GM18499 (cell line): ENCODE measurements at regions not wholly inside any gene's neighbourhood (a gene's known extent, or its start where the extent isn't known, plus 50 kb on each side); places are given as distances from the start of the nearest gene placed in this dataset.

Experiments used
- ATAC-seq: cut with Tn5 transposase; IDR thresholded peaks from one replicate; pipeline ENCODE4 v1.9.1; 2021; ENCODE audit warnings: moderate number of reproducible peaks; ENCODE audit not compliant: insufficient read depth, unreplicated experiment

DNA sequence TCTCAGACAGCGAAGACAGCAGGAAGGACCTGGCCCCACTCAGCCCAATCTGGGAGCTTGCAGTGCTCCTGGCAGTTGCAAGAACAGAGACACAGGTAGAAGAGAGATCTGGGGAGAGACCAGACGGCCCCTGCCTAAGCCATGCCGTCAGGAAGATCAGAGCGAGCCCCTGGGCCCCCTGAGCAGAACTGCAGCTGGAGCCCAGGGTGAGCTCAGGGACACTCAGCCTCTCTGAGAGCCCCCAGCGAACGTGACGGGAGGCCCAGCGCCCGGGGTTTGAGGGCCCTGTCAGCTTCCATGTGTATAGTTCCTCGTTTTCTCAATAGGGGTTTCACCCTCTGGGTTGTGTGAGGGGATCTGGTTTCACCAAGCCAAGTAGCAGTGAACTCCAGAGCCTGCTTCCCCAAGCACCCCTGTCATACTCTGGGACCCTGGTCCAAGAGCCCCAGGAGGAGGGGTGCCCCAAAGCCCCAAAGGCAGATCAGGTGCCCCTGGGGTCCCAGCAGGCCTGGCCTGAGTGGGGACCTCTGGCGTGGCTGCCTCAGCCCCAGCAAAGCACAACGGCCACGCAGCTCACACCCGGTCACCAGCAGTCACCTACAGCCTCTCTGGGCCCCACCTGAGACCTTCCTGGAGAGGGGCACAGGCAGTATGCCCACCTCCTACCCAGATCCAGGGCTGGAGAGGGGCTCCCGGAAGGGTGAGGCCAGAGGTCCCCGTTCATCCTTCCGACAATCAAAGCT is 431.3 kb upstream of the MYT1L start:
- ATAC-seq = no peak

DNA sequence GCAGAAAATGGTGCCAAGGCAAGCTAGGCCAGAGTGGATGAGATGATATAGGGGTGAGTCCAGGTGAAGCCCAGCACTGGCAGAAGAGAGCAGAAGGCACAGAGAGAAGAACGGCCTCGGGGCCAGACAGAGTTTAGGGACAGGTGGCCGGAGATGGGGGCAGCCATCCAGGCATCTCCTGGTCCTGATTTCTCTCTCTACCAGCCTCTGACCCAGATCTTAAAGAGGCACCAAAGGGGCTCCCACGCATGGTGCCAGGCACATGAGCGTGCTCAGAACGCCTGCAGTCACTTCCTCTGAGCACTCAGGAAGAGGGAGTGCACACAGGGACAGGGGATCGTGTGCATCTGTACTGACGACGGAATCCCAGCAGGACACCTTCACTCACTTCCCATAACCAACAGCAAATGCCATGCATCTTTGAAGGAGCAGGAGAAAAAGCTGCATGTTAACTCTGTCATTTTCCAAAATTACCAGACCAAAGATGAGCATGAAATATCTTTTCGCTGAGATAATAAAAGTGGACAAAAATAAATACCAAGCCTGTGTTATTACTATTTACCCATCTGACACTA is 427.8 kb upstream of the MYT1L start:
- ATAC-seq = no peak

DNA sequence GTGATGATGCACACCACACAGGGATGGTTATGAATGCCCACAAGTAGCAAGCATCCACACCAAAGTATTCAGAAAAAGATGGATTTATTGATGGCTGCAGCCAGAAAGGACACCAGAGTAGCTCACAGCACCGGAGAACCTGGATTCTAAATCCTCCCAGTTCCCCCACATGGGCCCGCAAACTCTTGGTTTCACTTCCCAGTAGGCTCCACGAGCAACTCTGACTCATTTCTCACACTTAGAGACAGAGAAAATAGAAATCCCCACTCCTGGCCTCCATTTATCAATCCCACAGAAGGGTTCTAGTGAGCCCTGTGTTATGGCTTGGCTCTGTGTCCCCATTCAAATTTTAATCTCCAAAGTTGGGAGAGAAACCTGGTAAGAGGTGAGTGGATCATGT is 426.7 kb upstream of the MYT1L start:
- peak; percentile 83 for ATAC-seq

DNA sequence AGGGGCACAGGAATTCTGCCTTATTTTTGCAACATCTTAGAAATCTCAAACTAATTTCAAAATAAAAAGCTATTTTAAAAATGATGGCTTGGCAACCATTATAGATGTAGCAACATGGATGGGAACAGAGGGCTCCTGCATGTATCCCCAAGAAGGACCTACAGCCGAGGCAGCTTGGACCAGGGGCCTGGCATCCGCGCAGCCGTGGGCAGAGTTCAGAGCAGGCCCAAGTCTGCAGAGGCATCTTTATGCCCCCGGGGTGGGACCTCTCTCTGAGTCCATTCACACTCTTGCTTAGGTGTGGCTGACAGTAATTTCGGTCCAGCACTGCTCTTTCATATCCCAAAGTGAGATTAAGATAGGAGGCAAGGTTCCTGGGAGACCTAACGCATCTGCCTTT is 425.8 kb upstream of the MYT1L start:
- ATAC-seq = no peak

DNA sequence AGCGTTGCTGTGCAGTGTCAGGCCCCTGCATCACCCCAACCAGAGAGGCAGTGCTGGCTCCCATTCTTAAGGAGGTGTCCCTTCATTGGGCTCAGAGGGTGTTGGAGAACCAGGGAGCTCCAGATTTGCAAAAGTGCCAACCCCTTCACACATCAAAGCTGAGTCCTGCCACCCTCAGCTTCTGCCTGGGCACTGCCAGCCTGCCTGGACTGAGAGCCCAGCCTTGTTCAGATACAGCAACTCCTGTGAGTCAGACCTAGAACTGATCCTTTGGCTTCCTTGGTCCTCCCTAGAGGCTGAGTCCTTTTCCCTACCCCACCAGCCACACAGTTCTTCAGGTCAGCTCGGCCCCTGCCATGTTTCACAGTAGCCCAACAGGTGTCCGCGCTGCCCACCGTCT is 424.9 kb upstream of the MYT1L start:
- no peak for ATAC-seq

DNA sequence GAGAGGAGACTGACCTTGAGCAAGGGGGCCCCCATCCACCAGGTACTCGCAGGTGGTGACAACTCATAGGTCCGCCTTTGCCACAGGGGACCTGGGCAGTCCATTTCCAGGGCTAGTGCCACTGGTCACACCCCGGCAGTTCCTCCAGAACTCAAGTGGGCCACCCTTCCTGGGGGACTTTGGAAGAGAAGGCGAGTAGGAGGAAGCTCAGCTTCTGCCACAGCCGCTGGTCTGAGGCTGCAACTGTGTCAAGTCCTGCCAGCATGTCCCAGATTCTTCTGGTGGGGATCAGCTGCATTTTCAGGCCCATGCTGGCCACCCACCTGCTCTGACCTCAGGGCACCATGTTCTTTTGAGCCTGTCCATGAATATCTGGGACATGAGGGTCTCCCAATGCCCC is 423.9 kb upstream of the MYT1L start:
- ATAC-seq = no peak

DNA sequence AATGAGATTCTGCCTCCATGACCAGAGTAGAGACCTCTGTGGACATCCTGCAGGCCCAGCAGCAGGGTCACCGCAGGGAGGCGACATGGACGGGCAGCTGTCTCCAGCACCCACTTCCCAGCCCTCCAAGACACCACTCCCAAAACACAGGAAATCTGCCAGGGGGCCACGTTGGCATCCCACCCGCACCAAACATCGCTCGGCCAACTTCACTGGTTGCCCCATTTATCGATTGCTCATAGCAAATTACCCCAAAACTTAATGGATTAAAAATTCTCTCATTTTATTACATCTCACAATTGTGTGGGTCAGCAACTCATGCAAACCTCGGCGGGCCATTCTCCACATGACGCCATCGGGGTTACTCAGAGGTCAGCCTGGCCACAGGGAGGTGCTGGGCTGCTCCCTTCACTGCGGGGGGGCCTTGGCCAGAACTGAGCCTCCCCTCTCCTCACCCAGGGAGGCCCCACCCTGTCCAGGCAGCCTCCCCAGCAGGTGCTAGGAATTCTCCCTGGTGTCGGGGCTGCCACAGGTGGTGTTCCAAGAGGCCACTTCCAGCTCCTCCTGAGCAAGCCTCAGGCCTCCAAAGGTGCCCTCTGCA is 420.7 kb upstream of the MYT1L start:
- no peak for ATAC-seq

DNA sequence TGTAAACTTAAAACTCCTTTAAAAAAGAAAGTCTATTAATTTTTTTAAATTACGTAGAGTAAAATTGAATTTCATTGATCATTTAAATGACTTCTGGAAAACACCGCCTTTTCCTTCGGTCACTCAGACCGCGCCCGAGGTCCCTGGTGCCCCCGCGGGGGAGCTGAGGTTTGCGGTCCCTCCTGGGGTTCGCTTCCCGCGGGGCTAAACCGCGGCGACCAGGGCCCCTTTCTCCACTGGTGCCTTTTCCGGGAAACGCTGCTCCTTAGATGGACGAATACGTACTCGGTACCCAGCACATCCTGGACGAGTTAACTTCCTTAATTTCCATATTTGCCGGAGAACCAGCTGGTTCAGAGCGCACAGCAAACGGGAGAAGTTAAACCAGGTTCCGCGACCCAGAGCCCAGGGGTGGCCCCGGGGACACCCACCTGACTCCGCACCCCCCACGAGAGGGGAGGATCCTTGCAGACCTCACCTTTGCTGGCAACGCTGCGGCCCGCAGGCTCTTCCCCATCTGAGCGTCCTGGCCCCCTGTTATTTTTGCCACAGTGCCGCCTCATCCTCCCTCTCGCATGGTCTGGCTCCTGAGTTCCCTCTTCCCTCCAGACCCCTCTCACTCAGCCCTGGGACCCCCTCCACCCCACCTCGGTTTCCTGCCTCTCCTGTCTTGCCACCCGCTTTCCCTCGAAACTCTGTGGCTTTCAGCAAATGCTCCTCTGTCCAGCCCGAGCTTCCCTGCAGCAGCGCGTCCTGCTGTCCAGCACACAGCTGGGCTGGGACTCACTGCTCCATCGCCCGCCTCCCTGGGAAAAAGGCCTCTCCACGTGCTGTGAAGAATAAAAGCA is 420.0 kb upstream of the MYT1L start:
- ATAC-seq = no peak

DNA sequence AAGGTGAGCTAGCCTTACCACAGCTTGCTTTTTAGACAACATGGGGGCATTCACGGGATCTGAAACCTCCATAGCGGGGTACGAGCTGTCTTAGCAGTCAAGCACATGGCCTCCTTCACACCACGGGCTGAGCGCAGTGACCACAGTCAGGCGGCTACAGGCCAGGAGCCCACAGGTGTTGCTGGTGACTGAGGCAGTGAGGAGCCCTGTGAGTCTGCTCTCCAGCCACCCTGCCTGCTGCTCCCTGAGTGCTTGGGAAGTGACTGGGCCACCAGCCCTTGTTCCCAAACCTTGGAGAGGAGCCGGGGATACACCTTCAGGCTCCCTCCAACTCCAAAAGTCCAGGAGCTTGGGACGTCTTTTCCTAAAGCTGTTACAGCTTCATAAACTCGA is 418.1 kb upstream of the MYT1L start:
- no peak for ATAC-seq

DNA sequence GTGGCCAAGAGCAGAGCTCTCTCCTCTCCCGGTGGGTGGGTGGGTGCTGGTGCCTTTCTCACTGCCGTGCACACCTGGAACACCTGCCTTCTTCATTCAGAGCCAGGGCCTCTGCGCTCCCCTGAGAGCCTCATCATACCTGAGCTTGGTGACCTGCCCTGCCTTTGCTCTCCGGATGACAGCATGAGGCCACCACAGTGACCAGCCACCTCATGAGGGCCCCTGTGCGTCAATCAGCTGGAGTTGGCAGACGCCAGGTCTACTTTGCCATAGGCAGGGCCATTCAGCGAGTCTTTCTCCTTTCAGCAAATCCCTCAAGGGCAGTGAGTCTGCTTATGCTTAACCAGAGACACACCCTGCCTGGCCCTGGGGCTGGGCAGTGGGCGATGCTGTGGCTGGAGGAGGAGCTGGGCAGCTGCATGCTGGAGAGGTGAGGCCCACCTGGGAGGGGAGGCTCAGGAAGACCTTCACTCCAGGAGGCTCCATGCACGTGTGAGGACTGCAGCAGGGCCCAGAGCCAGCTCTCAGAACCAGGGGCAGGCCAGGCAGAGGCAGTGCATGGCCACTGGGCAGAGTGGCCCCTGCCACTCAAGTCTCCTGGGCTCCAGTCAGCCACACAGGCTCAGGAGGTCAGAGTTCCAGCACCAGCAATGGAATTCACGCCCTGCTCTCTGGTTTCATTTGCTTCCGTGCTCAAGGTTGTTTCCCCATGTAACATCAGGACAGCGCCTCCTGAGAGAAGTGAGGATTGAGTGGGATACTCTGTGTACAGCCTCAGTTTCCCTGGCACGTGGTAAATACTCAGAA is 417.5 kb upstream of the MYT1L start:
- no peak for ATAC-seq

DNA sequence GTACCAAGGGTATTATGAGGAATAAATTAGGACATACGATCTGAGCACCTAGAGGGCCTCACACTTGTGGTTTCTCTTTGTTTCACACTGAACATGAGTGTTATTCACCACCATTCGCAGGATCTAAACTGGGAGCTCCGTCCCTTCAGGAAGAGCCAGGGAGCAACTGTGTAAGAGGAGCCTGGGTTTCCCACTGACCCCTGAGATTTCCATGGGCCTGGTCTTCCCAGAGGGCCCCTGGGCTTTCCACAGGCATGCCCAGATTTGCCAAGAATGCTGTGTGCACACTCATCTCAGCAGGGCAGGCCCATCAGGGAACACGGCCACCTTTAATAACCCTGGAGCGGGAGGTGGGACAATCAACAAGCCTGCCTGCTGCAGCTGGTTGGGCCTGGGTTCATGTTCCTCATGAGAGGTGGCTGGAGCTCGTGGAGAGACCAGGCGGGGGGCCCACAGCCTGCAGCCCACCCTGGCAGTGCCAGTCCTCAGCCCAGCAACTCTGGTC is 416.8 kb upstream of the MYT1L start:
- ATAC-seq = no peak

DNA sequence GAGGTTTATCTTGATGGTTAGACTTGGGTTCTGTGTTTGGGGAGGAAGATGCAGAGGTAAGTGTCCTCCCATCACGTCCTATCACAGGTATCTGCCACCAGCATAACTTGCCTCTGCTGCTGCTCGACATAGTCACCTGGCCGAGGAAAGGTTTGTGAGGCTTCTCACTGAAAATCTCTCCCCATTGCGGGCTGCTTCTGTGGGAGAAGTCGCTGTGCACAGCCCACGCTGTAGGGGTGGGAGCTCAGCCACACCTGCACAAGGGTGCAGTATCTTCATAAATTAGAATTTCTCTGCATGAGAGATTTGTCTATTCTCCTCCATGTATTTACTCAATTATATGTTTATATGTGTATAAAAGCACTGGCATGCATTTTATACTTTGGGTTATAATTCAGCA is 415.7 kb upstream of the MYT1L start:
- ATAC-seq = no peak

DNA sequence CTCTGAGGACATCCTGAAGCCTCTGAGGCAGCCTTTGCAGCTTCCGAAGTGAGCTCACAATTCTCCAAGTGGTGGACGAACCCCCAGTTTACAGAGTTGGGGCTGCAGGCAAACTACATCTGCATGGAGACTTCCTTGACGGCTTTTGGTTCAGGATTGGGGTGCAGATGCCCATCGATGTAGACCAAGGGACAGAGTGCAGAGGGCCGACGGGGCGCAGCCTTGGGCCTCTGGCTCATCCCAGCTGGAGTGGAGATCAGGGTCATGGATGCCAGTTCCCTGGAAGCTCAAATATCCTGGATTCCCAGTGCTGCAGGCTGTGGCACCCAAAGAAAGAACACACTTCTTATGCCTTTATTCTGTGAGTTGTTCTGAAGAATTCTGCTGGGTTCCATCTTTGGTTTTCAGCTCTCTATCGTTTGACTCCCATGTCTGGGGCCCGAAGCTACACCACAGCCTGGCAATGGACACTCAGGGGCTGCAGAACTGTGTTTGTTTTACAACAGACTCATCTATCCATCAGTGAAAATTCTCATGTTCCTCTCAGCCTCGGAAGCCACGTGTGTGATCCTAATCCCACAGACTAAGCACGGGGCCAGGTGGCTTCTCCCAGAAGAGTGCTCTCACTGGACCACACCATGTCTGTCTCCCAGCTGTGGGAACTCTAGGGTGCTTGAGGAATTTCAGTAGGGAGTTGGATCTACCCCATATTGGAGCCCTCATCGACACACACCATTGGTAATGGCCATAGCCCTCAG is 414.1 kb upstream of the MYT1L start:
- ATAC-seq = no peak

DNA sequence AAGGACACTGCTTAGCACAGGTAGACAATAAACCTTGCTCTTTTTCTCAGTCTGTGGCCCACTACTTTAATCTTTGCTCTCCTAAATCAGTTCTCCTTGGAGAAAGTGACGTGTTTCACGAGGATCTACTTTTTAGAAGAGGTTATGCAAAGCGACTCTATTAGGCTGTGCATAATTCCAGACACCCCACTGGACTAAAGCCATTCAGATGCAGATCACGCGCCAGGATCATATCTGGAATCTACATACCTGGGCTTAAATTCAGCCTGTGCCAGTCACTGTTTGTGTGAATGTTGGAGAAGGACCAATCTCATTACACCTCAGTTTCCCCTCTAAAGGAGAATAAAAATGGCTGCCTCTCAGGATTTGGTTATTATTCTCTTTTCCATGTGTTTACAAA is 413.0 kb upstream of the MYT1L start:
- ATAC-seq = no peak

DNA sequence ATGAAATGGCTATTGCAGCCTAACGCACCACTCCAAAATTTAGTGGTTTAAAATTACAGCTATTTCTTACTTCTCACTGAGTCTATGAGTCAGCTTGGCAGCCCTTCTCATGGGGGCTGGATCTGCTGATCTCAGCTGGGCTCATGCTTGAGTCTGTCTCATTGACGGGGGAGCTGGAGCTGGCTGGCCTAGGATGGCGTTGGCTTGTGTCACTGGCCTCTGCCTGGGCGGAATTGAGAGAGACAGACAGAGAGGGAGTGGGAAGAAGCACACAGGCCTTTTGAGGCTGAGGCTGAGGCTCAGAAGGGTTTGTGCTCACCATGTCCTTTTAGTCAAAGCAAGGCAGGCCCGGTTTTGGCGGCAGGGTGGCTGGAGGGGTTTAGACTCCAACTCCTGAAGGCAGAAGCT is 412.1 kb upstream of the MYT1L start:
- no peak for ATAC-seq

DNA sequence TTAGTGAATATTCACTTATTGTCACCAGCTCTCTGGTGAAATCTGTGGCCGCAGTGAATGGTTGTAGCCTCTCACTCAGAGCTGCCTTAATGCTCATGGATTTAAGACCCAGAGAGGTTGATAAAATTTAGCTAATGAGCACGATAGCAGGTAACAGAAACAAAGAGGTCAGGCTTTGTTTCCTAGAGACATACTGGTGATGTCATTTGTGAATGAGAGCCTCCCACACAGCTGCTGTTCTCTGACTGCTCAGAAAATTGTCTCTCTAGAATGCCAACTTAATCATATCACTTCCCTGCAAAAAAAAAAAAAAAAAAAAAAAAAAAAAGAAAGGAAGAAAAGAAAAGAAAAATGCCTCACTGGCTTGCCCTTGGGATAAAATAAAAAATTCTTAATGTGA is 411.7 kb upstream of the MYT1L start:
- no peak for ATAC-seq

DNA sequence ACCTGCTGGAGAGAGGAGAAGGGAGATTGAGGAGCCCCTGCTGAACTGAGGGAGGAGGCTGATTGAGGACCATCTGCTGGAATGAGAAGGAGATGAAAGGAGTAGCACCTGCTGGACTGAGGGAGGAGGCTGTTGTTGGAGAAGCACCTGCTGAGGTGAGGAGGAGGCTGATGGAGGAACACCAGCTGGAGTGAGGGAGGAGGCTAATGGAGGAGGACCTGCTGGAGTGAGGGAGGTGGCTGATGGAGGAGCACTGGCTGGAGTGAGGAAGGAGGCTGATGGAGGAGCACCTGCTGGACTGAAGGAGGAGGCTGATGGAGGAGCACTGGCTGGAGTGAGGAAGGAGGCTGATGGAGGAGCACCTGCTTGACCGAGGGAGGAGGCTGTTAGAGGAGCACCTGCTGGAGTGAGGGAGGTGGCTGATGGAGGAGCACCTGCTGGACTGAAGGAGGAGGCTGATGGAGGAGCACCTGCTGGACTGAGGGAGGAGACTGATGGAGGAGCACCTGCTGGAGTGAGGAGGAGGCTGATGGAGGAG is 409.2 kb upstream of the MYT1L start:
- ATAC-seq = no peak

DNA sequence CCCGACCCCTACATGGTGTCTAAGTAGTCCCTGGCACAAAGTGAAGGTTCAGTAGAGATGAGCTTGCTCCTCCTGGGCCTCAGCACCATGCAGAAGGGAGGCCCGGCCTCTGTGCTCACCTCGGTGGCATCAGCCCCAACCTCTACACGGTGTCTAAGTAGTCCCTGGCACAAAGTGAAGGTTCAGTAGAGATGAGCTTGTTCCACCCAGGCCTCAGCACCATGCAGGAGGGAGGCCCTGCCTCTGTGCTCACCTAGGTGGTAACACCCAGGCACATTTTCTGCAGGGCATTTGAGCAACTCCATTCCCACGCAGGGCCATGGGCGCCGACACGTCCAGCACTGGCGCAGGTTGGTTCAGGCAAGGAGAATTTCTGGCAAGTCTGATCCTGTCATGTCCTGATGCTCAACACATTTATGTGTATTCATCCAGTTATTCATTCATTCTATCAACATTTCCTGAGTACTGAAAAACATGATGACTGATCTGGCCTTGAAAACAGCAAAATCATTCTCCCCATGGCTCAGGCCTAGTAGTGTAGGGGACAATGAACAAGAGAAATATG is 408.2 kb upstream of the MYT1L start:
- ATAC-seq = no peak

DNA sequence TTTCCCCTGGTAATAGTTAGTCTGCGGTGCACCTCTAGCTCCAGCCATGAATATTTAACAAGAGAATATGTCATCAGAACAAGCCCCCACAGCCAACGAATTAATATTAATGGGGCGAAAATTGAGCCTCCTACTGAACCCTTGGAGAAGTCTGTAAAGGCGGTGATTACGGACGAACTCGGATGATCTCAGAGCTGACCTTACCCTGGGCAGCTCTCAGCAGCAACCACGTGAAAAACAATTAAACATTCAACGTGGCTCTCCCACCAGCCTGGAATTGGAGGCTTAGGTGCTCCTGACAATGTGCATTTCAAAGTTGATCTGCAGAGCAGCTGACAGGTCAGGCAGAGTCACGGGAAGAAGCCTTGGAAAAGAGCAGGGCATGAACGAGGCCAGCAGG is 407.6 kb upstream of the MYT1L start:
- no peak for ATAC-seq
